H1 (cell line): ENCODE measurements at regions not wholly inside any gene's neighbourhood (a gene's known extent, or its start where the extent isn't known, plus 50 kb on each side); places are given as distances from the start of the nearest gene placed in this dataset.

Source experiments
- CTCF ChIA-PET: fragments of 300-600 bp; sonication (Branson Sonifier 250); formaldehyde crosslinking; loops from one replicate; lab custom pipeline; 2021; ENCODE audit not compliant: partially characterized antibody; lab: Charles Lee
- POLR2A ChIA-PET: fragments of 300-600 bp; sonication (Branson Sonifier 250); formaldehyde crosslinking; loops from one replicate; lab custom pipeline; 2021; ENCODE audit warnings: inconsistent platforms; ENCODE audit not compliant: partially characterized antibody; lab: Charles Lee
- DNase-seq, 2 experiments: peaks; one replicate each; pipeline versions ENCODE4 v3.0.0 to v3.0.0-alpha.2; 2010 to 2022; ENCODE audit warnings: low spot score in 2 of 2, low read depth in 1 of 2, mixed read lengths in 1 of 2
- FAIRE-seq: peaks from 2 replicates; lab custom pipeline; 2011; peaks lifted over from hg19 to GRCh38; lab: Jason Lieb, UNC
- H2AFZ ChIP-seq: 2 replicates; pipeline ENCODE4 v1.8.1; 2012; ENCODE audit warnings: low read length, inconsistent platforms
- H2AK5ac ChIP-seq: 2 replicates; pipeline ENCODE4 v1.6.1; 2013; ENCODE audit warnings: low read depth, low read length
- H2BK120ac ChIP-seq: replicated peaks from 2 replicates; pipeline ENCODE3; 2013; ENCODE audit warnings: low read depth, low read length, inconsistent platforms
- H2BK12ac ChIP-seq: 2 replicates; pipeline ENCODE4 v1.6.1; 2013; ENCODE audit warnings: low read depth, low read length
- H2BK15ac ChIP-seq: 2 replicates; pipeline ENCODE4 v1.6.1; 2013; ENCODE audit warnings: low read length
- H2BK20ac ChIP-seq: 2 replicates; pipeline ENCODE4 v1.6.1; 2013; ENCODE audit warnings: low read length
- H2BK5ac ChIP-seq: 2 replicates; pipeline ENCODE4 v1.6.1; 2013; ENCODE audit warnings: low read depth, low read length
- H3K14ac ChIP-seq: 2 replicates; pipeline ENCODE4 v1.6.1; 2013; ENCODE audit warnings: inconsistent platforms; ENCODE audit not compliant: insufficient read length
- H3K18ac ChIP-seq: 2 replicates; pipeline ENCODE4 v1.6.1; 2013; ENCODE audit warnings: low read length; ENCODE audit errors: extremely low read depth
- H3K23ac ChIP-seq: 2 replicates; pipeline ENCODE4 v1.6.1; 2013; ENCODE audit warnings: inconsistent platforms; ENCODE audit not compliant: insufficient read length
- H3K23me2 ChIP-seq: 2 replicates; pipeline ENCODE4 v1.6.1; 2013; ENCODE audit warnings: low read depth, low read length
- H3K27ac ChIP-seq: 2 replicates; pipeline ENCODE4 v1.6.1; 2011; ENCODE audit warnings: low read depth, low read length, inconsistent platforms
- H3K27me3 ChIP-seq, 4 experiments: replicated peaks in 1 of 4; 1 replicate in 1 of 4; 2 replicates in 3 of 4; pipeline versions ENCODE4 v1.6.1 to v1.8.1; 2011 to 2013; ENCODE audit warnings: low read length in 3 of 4, mild to moderate bottlenecking in 3 of 4, inconsistent platforms in 2 of 4, mixed read lengths in 2 of 4, moderate library complexity in 1 of 4; ENCODE audit not compliant: control insufficient read depth in 3 of 4, insufficient read depth in 3 of 4; ENCODE audit errors: extremely low read depth in 1 of 4
- H3K36me3 ChIP-seq, 4 experiments: 2 replicates each; pipeline versions ENCODE4 v1.6.1 to v1.8.1; 2011 to 2013; ENCODE audit warnings: mild to moderate bottlenecking in 4 of 4, low read length in 3 of 4, moderate library complexity in 2 of 4, control low read depth in 1 of 4, inconsistent platforms in 1 of 4; ENCODE audit not compliant: insufficient read depth in 4 of 4, control insufficient read depth in 2 of 4
- H3K4ac ChIP-seq: replicated peaks from 2 replicates; pipeline ENCODE3; 2013; ENCODE audit warnings: low read length, low read depth, mixed read lengths, inconsistent platforms; ENCODE audit not compliant: insufficient read length
- H3K4me1 ChIP-seq, 4 experiments: replicated peaks in 1 of 4; 1 replicate in 1 of 4; 2 replicates in 3 of 4; pipeline versions ENCODE4 v1.6.1 to v1.8.1; 2011 to 2013; ENCODE audit warnings: low read length in 3 of 4, inconsistent platforms in 2 of 4, mixed read lengths in 1 of 4; ENCODE audit not compliant: insufficient read depth in 4 of 4, control insufficient read depth in 3 of 4
- H3K4me2 ChIP-seq, 2 experiments: 2 replicates each; pipeline versions ENCODE4 v1.6.1 to v1.8.1; 2011 to 2013; ENCODE audit warnings: low read depth in 2 of 2, low read length in 2 of 2, control low read depth in 1 of 2, inconsistent platforms in 1 of 2, mild to moderate bottlenecking in 1 of 2; ENCODE audit not compliant: insufficient read depth in 1 of 2
- H3K4me3 ChIP-seq, 4 experiments: fragments of 200-600, 300-600 bp in 1 of 4; sonication (generic), shearing (Covaris generic), sonication (Bioruptor Twin) in 1 of 4; 2 replicates each; pipeline versions ENCODE4 v1.5.1 to v1.8.1; 2011 to 2016; ENCODE audit warnings: low read length in 4 of 4, low read depth in 3 of 4, control low read depth in 2 of 4, inconsistent platforms in 2 of 4, mild to moderate bottlenecking in 2 of 4, mixed read lengths in 1 of 4, moderate library complexity in 1 of 4; ENCODE audit not compliant: insufficient read depth in 2 of 4; ENCODE audit errors: extremely low read depth in 1 of 4
- H3K56ac ChIP-seq: replicated peaks from 2 replicates; pipeline ENCODE3; 2013; ENCODE audit warnings: low read depth, mild to moderate bottlenecking, mixed read lengths, low read length, inconsistent platforms; ENCODE audit not compliant: insufficient read length
- H3K79me1 ChIP-seq: 2 replicates; pipeline ENCODE4 v1.6.1; 2013; ENCODE audit warnings: low read depth, low read length, control low read depth
- H3K79me2 ChIP-seq, 2 experiments: 2 replicates each; pipeline versions ENCODE4 v1.6.1 to v1.8.1; 2012 to 2013; ENCODE audit warnings: low read length in 2 of 2, mild to moderate bottlenecking in 2 of 2, inconsistent platforms in 1 of 2; ENCODE audit not compliant: insufficient read depth in 2 of 2, control insufficient read depth in 1 of 2
- H3K9ac ChIP-seq, 4 experiments: replicated peaks in 1 of 4; 1 replicate in 1 of 4; 2 replicates in 3 of 4; pipeline versions ENCODE4 v1.6.1 to v1.8.1; 2011 to 2013; ENCODE audit warnings: low read depth in 3 of 4, low read length in 3 of 4, control low read depth in 2 of 4, mild to moderate bottlenecking in 2 of 4, moderate library complexity in 2 of 4, inconsistent platforms in 1 of 4; ENCODE audit errors: extremely low read depth in 1 of 4
- H3K9me3 ChIP-seq, 2 experiments: 2 replicates each; pipeline versions ENCODE4 v1.6.1 to v1.8.1; 2012 to 2013; ENCODE audit warnings: mild to moderate bottlenecking in 2 of 2, moderate library complexity in 2 of 2, control low read depth in 1 of 2, inconsistent platforms in 1 of 2, low read depth in 1 of 2, low read length in 1 of 2, mixed read lengths in 1 of 2; ENCODE audit not compliant: insufficient read depth in 2 of 2
- H4K20me1 ChIP-seq, 2 experiments: replicated peaks in 1 of 2; 2 replicates each; pipeline versions ENCODE3 to v1.8.1; 2011 to 2013; ENCODE audit warnings: inconsistent platforms in 2 of 2, low read length in 2 of 2, mild to moderate bottlenecking in 1 of 2; ENCODE audit not compliant: insufficient read depth in 2 of 2, control insufficient read depth in 1 of 2
- H4K5ac ChIP-seq: 2 replicates; pipeline ENCODE4 v1.6.1; 2013; ENCODE audit warnings: low read length, low read depth, mixed read lengths, inconsistent platforms; ENCODE audit not compliant: insufficient read length
- H4K8ac ChIP-seq: 2 replicates; pipeline ENCODE4 v1.8.0; 2013; ENCODE audit warnings: mild to moderate bottlenecking, moderate library complexity, low read length, inconsistent platforms; ENCODE audit not compliant: insufficient read depth; ENCODE audit errors: extremely low read depth
- H4K91ac ChIP-seq: replicated peaks from 2 replicates; pipeline ENCODE3; 2013; ENCODE audit warnings: low read length, mixed read lengths, inconsistent platforms; ENCODE audit not compliant: insufficient read length
- HDAC2 ChIP-seq, 2 experiments: fragments of 300-600 bp in 1 of 2; sonication (generic) in 1 of 2; IDR thresholded peaks; 2 replicates each; pipeline ENCODE4 v1.6.1; 2011 to 2012; ENCODE audit warnings: low read depth in 2 of 2, low read length in 2 of 2, mild to moderate bottlenecking in 2 of 2, moderate library complexity in 2 of 2, borderline replicate concordance in 1 of 2, inconsistent platforms in 1 of 2
- RBBP5 ChIP-seq: IDR thresholded peaks from 2 replicates; pipeline ENCODE4 v1.7.1; 2012; ENCODE audit warnings: low read depth, mild to moderate bottlenecking, inconsistent platforms, low read length, moderate library complexity, borderline replicate concordance
- WGBS, 2 experiments: shearing (Covaris generic) in 1 of 2; methylation state at CpG; one replicate each; pipeline versions ENCODE4 v1.1.6 to v1.1.7; 2013 to 2015; ENCODE audit warnings: low lambda C conversion rate in 2 of 2, mixed read lengths in 2 of 2, inconsistent platforms in 1 of 2, low coverage in 1 of 2, missing lambda C conversion rate in 1 of 2; ENCODE audit not compliant: insufficient replicate concordance in 2 of 2, insufficient coverage in 1 of 2, insufficient read length in 1 of 2; ENCODE audit errors: extremely low coverage in 1 of 2, missing lambda C conversion rate in 1 of 2; 5-methylcytosine and 5-hydroxymethylcytosine counted together

GRCh38 chr13:71278512-71278911 lies 588.5 kb downstream of the DACH1 start:
- H2BK20ac ChIP-seq = no peak overlapping the region
- WGBS, 2 experiments = 86% methylated on average over 2 of the region's 2 CpGs; no CpG with 5 or more reads in 1 of the 2 experiments
- no peak overlapping the region; the same call in 1 of the 2 replicates for H3K27ac ChIP-seq
- no peak overlapping the region for H4K91ac ChIP-seq
- no peak overlapping the region for H2BK5ac ChIP-seq
- no peaks in the 10 kb centered on the region for H3K79me1 ChIP-seq
- no peaks in the 10 kb centered on the region for H3K27me3 ChIP-seq
- H3K79me2 ChIP-seq = no peaks in the 10 kb centered on the region
- H3K18ac ChIP-seq = no peak overlapping the region
- no peaks in the 10 kb centered on the region for H3K23me2 ChIP-seq
- no peak overlapping the region for H3K23ac ChIP-seq
- no peak overlapping the region for H3K14ac ChIP-seq
- ChIA-PET POLR2A (no interaction called here), CTCF (no interaction called here)
- no peaks in the 10 kb centered on the region for H3K4me1 ChIP-seq
- H2BK12ac ChIP-seq = no peak overlapping the region
- no peak overlapping the region for H3K9ac ChIP-seq
- no peak overlapping the region for H3K4ac ChIP-seq
- no peak overlapping the region for H3K4me3 ChIP-seq
- H3K4me2 ChIP-seq = no peak overlapping the region
- H2AK5ac ChIP-seq = no peak overlapping the region
- no peak overlapping the region for H4K8ac ChIP-seq
- no peaks in the 10 kb centered on the region for H3K9me3 ChIP-seq
- DNase-seq = no peak
- no peaks in the 10 kb centered on the region for H4K20me1 ChIP-seq
- FAIRE-seq = no peak
- H4K5ac ChIP-seq = no peak overlapping the region
- H2BK120ac ChIP-seq = no peak overlapping the region
- H3K36me3 ChIP-seq = no peaks in the 10 kb centered on the region
- H2AFZ ChIP-seq = no peak overlapping the region
- H3K56ac ChIP-seq = no peak overlapping the region
- no peak overlapping the region for H2BK15ac ChIP-seq
- TF ChIP-seq RBBP5 (no peak), HDAC2 (IDR thresholded peaks at IDR 0.05; ENCODE audit: borderline replicate concordance in 1 of 2, low read depth in 2 of 2, low read length in 2 of 2) (no peak)
